ENCODE measurements at regions not wholly inside any gene's neighbourhood (a gene's known extent, or its start where the extent isn't known, plus 50 kb on each side); places are given as distances from the start of the nearest gene placed in this dataset.

GRCh38 chr7:33776788-33777187, 128.6 kb upstream of the BMPER start:
- TF ChIP-seq SP1 (IDR thresholded peaks at IDR 0.05) (no peak), L3MBTL2 (conservative IDR thresholded peaks at IDR 0.05) (no peak), ELF4 (IDR thresholded peaks at IDR 0.05) (no peak), SUZ12 (IDR thresholded peaks at IDR 0.05) (no peak), LEF1 (IDR thresholded peaks at IDR 0.05; ENCODE audit: borderline replicate concordance) (no peak), FOXA1 (IDR thresholded peaks at IDR 0.05) (no peak), FOXM1 (IDR thresholded peaks at IDR 0.05; ENCODE audit: borderline replicate concordance) (no peak)
